CD14-positive monocyte (primary cell): ENCODE measurements at regions not wholly inside any gene's neighbourhood (a gene's known extent, or its start where the extent isn't known, plus 50 kb on each side); places are given as distances from the start of the nearest gene placed in this dataset.

Source experiments
- DNase-seq, 3 donors: peaks; one replicate each; pipeline ENCODE4 v3.0.0-alpha.2; 2011 to 2022
- H2AFZ ChIP-seq: 2 replicates; pipeline ENCODE4 v1.6.0; 2012; ENCODE audit warnings: mild to moderate bottlenecking, low read depth, low read length, inconsistent platforms; ENCODE audit not compliant: insufficient read depth, poor library complexity, severe bottlenecking
- H3K27ac ChIP-seq, 2 donors: 1 replicate in 1 of 2; 2 replicates in 1 of 2; pipeline ENCODE4 v1.5.1; 2012 to 2013; ENCODE audit warnings: low read length in 2 of 2, control low read depth in 1 of 2, inconsistent platforms in 1 of 2, low read depth in 1 of 2, mild to moderate bottlenecking in 1 of 2
- H3K27me3 ChIP-seq, 2 donors: one replicate each; pipeline versions ENCODE4 v1.6.0 to v1.6.1; 2011 to 2013; ENCODE audit warnings: low read length in 2 of 2; ENCODE audit not compliant: control insufficient read depth in 2 of 2, insufficient read depth in 2 of 2
- H3K36me3 ChIP-seq, 2 donors: replicated peaks in 1 of 2; 1 replicate in 1 of 2; 2 replicates in 1 of 2; pipeline versions ENCODE4 v1.5.1 to v1.6.1; 2012 to 2013; ENCODE audit warnings: low read length in 2 of 2, control low read depth in 1 of 2, inconsistent platforms in 1 of 2, mild to moderate bottlenecking in 1 of 2; ENCODE audit not compliant: insufficient read depth in 2 of 2, control insufficient read depth in 1 of 2
- H3K4me1 ChIP-seq, 2 donors: 1 replicate in 1 of 2; 2 replicates in 1 of 2; pipeline versions ENCODE4 v1.5.1 to v1.6.1; 2012 to 2013; ENCODE audit warnings: low read length in 2 of 2, control low read depth in 1 of 2, inconsistent platforms in 1 of 2, mild to moderate bottlenecking in 1 of 2, moderate library complexity in 1 of 2; ENCODE audit not compliant: insufficient read depth in 2 of 2, control insufficient read depth in 1 of 2
- H3K4me2 ChIP-seq: replicated peaks from 2 replicates; pipeline ENCODE3; 2012; ENCODE audit warnings: low read length, moderate library complexity, mild to moderate bottlenecking; ENCODE audit not compliant: poor library complexity, severe bottlenecking; ENCODE audit errors: extremely low read depth
- H3K4me3 ChIP-seq, 3 experiments: fragments of 200-600 bp in 1 of 3; sonication (generic) in 1 of 3; replicated peaks in 1 of 3; 1 replicate in 2 of 3; 2 replicates in 1 of 3; pipeline ENCODE4 v1.5.1; 2011 to 2013; ENCODE audit warnings: low read length in 3 of 3, mild to moderate bottlenecking in 3 of 3, control low read depth in 2 of 3, low read depth in 2 of 3, inconsistent platforms in 1 of 3, moderate library complexity in 1 of 3
- H3K79me2 ChIP-seq: 2 replicates; pipeline ENCODE4 v1.6.0; 2012; ENCODE audit warnings: mild to moderate bottlenecking, control low read depth, inconsistent platforms, low read length, moderate library complexity; ENCODE audit not compliant: insufficient read depth
- H3K9ac ChIP-seq: 2 replicates; pipeline ENCODE4 v1.6.0; 2017; ENCODE audit warnings: low read length, mild to moderate bottlenecking; ENCODE audit not compliant: insufficient read depth, poor library complexity, severe bottlenecking
- H3K9me3 ChIP-seq, 2 donors: replicated peaks in 1 of 2; 1 replicate in 1 of 2; 2 replicates in 1 of 2; pipeline versions ENCODE4 v1.5.1 to v1.6.1; 2012 to 2013; ENCODE audit warnings: low read length in 2 of 2, control low read depth in 1 of 2; ENCODE audit not compliant: control insufficient read depth in 1 of 2, insufficient read depth in 1 of 2
- H4K20me1 ChIP-seq: 2 replicates; pipeline ENCODE4 v1.6.0; 2012; ENCODE audit warnings: mild to moderate bottlenecking, low read length, control low read depth, moderate library complexity; ENCODE audit not compliant: insufficient read depth
- H3K27ac Mint-ChIP-seq, 7 donors: one replicate each; pipeline ENCODE4 v1.8.0; 2020; ENCODE audit warnings: mild to moderate bottlenecking in 7 of 7, mixed read lengths in 7 of 7, moderate library complexity in 6 of 7, inconsistent platforms in 2 of 7
- H3K27me3 Mint-ChIP-seq, 3 donors: one replicate each; pipeline ENCODE4 v1.8.0; 2021 to 2022; ENCODE audit warnings: low read depth in 3 of 3, mild to moderate bottlenecking in 3 of 3, mixed read lengths in 3 of 3, moderate library complexity in 3 of 3, inconsistent platforms in 1 of 3
- H3K36me3 Mint-ChIP-seq, 2 donors: one replicate each; pipeline ENCODE4 v1.8.0; 2020; ENCODE audit warnings: mixed read lengths in 2 of 2, inconsistent platforms in 1 of 2, mild to moderate bottlenecking in 1 of 2
- H3K4me1 Mint-ChIP-seq: one replicate; pipeline ENCODE4 v1.8.0; 2020; ENCODE audit warnings: mild to moderate bottlenecking, mixed read lengths
- H3K4me3 Mint-ChIP-seq, 2 donors: one replicate each; pipeline ENCODE4 v1.8.0; 2020; ENCODE audit warnings: mild to moderate bottlenecking in 2 of 2, mixed read lengths in 2 of 2, moderate library complexity in 1 of 2
- H3K9me3 Mint-ChIP-seq, 7 donors: one replicate each; pipeline ENCODE4 v1.8.0; 2020 to 2022; ENCODE audit warnings: mixed read lengths in 7 of 7, mild to moderate bottlenecking in 6 of 7, moderate library complexity in 6 of 7, inconsistent platforms in 2 of 7
- WGBS: methylation state at CpG from one replicate; pipeline ENCODE4 v1.1.5; 2013; ENCODE audit warnings: missing lambda C conversion rate; ENCODE audit not compliant: insufficient coverage; 5-methylcytosine and 5-hydroxymethylcytosine counted together
- intact Hi-C, 2 donors: fragments of 100-400 bp; cut with micrococcal nuclease; formaldehyde crosslinking; loops; one replicate each; pipeline versions ENCODE4 v1.15.0 to v1.15.1; 2023
- TF ChIP-seq, protein P1 (sequence below): fragments of 200-600 bp; IDR thresholded peaks from one replicate; pipeline ENCODE4 v1.8.0; 2022; ENCODE audit warnings: antibody characterized with exemption, mild to moderate bottlenecking

DNA sequence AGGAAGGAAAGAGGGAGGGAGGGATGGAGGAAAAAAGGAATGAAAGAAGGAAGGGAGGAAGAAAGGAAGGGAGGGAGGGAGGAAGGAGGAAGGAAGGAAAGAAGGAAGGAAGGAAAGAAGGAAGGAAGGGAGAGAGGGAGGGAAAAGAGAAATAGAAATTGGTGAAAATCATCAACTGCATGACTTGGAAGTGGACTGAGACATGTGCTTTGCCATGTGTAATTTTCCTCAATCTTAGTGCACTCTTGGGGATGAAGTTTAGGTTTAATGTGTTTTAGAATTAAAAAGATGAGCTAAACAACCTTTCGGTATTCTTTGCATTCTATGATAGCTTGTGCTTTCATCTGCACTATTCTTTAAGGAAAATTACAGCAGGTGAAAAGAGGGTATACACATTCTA lies 320.1 kb upstream of the GALNT5 start:
- Mint-ChIP-seq H3K4me3 (no peak overlapping the region), H3K4me1 (no peaks in the 10 kb centered on the region), H3K36me3 (no peaks in the 10 kb centered on the region), H3K9me3 (peaks cover 0 to 2% (median 0%) of the 10 kb centered on the region in 7 donors), H3K27me3 (peaks cover 0 to 3% (median 1%) of the 10 kb centered on the region in 3 donors), H3K27ac (no peak overlapping the region)
- H3K4me2 ChIP-seq, result no peak overlapping the region
- WGBS, result no CpG with 5 or more reads among the region's 1 CpG
- intact Hi-C loops, result no loop called here
- no peaks in the 10 kb centered on the region for H3K79me2 ChIP-seq
- no peak overlapping the region for H3K27ac ChIP-seq
- H4K20me1 ChIP-seq, result no peaks in the 10 kb centered on the region
- H2AFZ ChIP-seq, result no peak overlapping the region
- H3K36me3 ChIP-seq, result no peaks in the 10 kb centered on the region
- DNase-seq, result no peak
- H3K4me3 ChIP-seq, result no peak overlapping the region
- no peaks in the 10 kb centered on the region for H3K9me3 ChIP-seq
- no peaks in the 10 kb centered on the region for H3K27me3 ChIP-seq
- TF ChIP-seq, protein P1, sequence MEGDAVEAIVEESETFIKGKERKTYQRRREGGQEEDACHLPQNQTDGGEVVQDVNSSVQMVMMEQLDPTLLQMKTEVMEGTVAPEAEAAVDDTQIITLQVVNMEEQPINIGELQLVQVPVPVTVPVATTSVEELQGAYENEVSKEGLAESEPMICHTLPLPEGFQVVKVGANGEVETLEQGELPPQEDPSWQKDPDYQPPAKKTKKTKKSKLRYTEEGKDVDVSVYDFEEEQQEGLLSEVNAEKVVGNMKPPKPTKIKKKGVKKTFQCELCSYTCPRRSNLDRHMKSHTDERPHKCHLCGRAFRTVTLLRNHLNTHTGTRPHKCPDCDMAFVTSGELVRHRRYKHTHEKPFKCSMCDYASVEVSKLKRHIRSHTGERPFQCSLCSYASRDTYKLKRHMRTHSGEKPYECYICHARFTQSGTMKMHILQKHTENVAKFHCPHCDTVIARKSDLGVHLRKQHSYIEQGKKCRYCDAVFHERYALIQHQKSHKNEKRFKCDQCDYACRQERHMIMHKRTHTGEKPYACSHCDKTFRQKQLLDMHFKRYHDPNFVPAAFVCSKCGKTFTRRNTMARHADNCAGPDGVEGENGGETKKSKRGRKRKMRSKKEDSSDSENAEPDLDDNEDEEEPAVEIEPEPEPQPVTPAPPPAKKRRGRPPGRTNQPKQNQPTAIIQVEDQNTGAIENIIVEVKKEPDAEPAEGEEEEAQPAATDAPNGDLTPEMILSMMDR, result no peak
- H3K9ac ChIP-seq, result no peak overlapping the region
- no peaks in the 10 kb centered on the region for H3K4me1 ChIP-seq

DNA sequence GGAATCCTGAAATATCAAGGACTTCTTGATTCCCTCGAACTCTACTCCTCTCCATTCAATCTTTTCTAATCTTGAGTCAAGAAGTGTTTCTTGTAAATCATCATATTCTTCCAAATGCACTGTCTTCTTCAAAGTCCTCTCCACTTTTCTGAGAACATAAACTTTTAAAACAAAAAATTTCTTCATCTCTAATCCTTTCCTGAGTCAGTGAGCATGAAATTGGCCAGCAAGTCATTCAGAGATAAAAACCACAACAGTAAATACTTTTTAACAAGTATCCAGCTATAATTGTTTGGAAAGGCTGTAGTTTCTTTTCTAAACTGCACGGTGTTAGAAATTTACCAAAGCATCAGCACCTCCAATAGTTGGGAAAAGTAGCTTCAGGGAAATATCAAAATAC lies 312.6 kb upstream of the GALNT5 start:
- H3K36me3 Mint-ChIP-seq, result no peaks in the 10 kb centered on the region
- H3K4me3 ChIP-seq, result no peak overlapping the region
- H3K4me1 ChIP-seq, result no peaks in the 10 kb centered on the region
- peaks cover 0 to 1% (median 0%) of the 10 kb centered on the region in 3 donors for H3K27me3 Mint-ChIP-seq
- no peaks in the 10 kb centered on the region for H3K27me3 ChIP-seq
- no peaks in the 10 kb centered on the region for H3K36me3 ChIP-seq
- H3K4me1 Mint-ChIP-seq, result no peaks in the 10 kb centered on the region
- DNase-seq, result no peak
- H3K27ac Mint-ChIP-seq, result no peak overlapping the region
- H3K9me3 ChIP-seq, result no peaks in the 10 kb centered on the region
- no CpG with 5 or more reads among the region's 2 CpGs for WGBS
- no peaks in the 10 kb centered on the region for H4K20me1 ChIP-seq
- intact Hi-C loops, result no loop called here
- no peak overlapping the region for H3K4me2 ChIP-seq
- no peak overlapping the region for H3K4me3 Mint-ChIP-seq
- H3K27ac ChIP-seq, result no peak overlapping the region
- H3K79me2 ChIP-seq, result no peaks in the 10 kb centered on the region
- TF ChIP-seq, protein P1, result no peak
- no peak overlapping the region for H3K9ac ChIP-seq
- peaks cover 0 to 5% (median 0%) of the 10 kb centered on the region in 7 donors for H3K9me3 Mint-ChIP-seq
- no peak overlapping the region for H2AFZ ChIP-seq
